ENCODE measurements at regions not wholly inside any gene's neighbourhood (a gene's known extent, or its start where the extent isn't known, plus 50 kb on each side); places are given as distances from the start of the nearest gene placed in this dataset.

- TF ChIP-seq POLR2AphosphoS5 (IDR thresholded peaks at IDR 0.05) (no peak), EP300 (IDR thresholded peaks at IDR 0.05) (no peak)
Measured at GRCh38 chr14:37848985-37849621, 253.7 kb downstream of the TTC6 start.

All from upper lobe of left lung (tissue), 4 donors.